NB4 (cell line): ENCODE measurements at regions not wholly inside any gene's neighbourhood (a gene's known extent, or its start where the extent isn't known, plus 50 kb on each side); places are given as distances from the start of the nearest gene placed in this dataset.

Experiments used
- DNase-seq: peaks from one replicate; pipeline ENCODE4 v3.0.0; 2010; ENCODE audit warnings: low read depth
- H3K4me3 ChIP-seq: one replicate; pipeline ENCODE4 v1.5.1; 2011; ENCODE audit warnings: mild to moderate bottlenecking, low read depth, low read length, moderate library complexity
- CTCF ChIP-seq: IDR thresholded peaks from one replicate; pipeline ENCODE4 v1.5.1; 2012; ENCODE audit warnings: low read depth, low read length
- MAX ChIP-seq: IDR thresholded peaks from 2 replicates; pipeline ENCODE4 v1.6.1; 2011; ENCODE audit warnings: low read depth, low read length
- MYC ChIP-seq: IDR thresholded peaks from 2 replicates; pipeline ENCODE4 v1.6.1; 2011; ENCODE audit warnings: low read depth, low read length
- POLR2A ChIP-seq: IDR thresholded peaks from 2 replicates; pipeline ENCODE4 v1.6.1; 2011; ENCODE audit warnings: mild to moderate bottlenecking; ENCODE audit not compliant: insufficient read length; ENCODE audit errors: extremely low read depth

- no peak for DNase-seq
- no peak for TF ChIP-seq POLR2A
- TF ChIP-seq CTCF, result no peak
- no peak for TF ChIP-seq MYC
- TF ChIP-seq MAX, result no peak
- H3K4me3 ChIP-seq, result no peak overlapping the region
Observed at GRCh38 chr18:57853864-57854263, 50.7 kb upstream of the ATP8B1 start.

GRCh38 chr18:57853133-57853532 lies 50.0 kb upstream of the ATP8B1 start:
- DNase-seq, result no peak
- no peak for TF ChIP-seq MYC
- no peak overlapping the region for H3K4me3 ChIP-seq
